ENCODE measurements at regions not wholly inside any gene's neighbourhood (a gene's known extent, or its start where the extent isn't known, plus 50 kb on each side); places are given as distances from the start of the nearest gene placed in this dataset.

GRCh38 chr2:5235701-5236100 lies 456.5 kb upstream of the SOX11 start:
- TF ChIP-seq CTCF (conservative IDR thresholded peaks at IDR 0.05), result no peak
- no peak for TF ChIP-seq EZH2 (IDR thresholded peaks at IDR 0.05; ENCODE audit: low read depth)
